Astrocyte (in vitro differentiated cells and primary cell): ENCODE measurements at regions not wholly inside any gene's neighbourhood (a gene's known extent, or its start where the extent isn't known, plus 50 kb on each side); places are given as distances from the start of the nearest gene placed in this dataset.

Experiments used
- DNase-seq: peaks from one replicate; pipeline ENCODE4 v3.0.0-alpha.2; 2010; ENCODE audit warnings: low read depth
- FAIRE-seq: peaks from 2 replicates; lab custom pipeline; 2011; peaks lifted over from hg19 to GRCh38; lab: Jason Lieb, UNC
- H2AFZ ChIP-seq: 2 replicates; pipeline ENCODE4 v1.6.0; 2012; ENCODE audit warnings: low read depth, low read length, inconsistent platforms
- H3K27ac ChIP-seq: 2 replicates; pipeline ENCODE4 v1.5.1; 2011; ENCODE audit warnings: low read depth, low read length, inconsistent platforms
- H3K27me3 ChIP-seq: 2 replicates; pipeline ENCODE4 v1.6.0; 2011; ENCODE audit warnings: low read length, inconsistent platforms; ENCODE audit not compliant: insufficient read depth
- H3K36me3 ChIP-seq: 2 replicates; pipeline ENCODE4 v1.5.1; 2011; ENCODE audit warnings: low read length, inconsistent platforms; ENCODE audit not compliant: insufficient read depth
- H3K4me1 ChIP-seq: 2 replicates; pipeline ENCODE4 v1.5.1; 2011; ENCODE audit warnings: low read length, inconsistent platforms; ENCODE audit not compliant: insufficient read depth
- H3K4me2 ChIP-seq: 2 replicates; pipeline ENCODE4 v1.6.0; 2012; ENCODE audit warnings: low read length, inconsistent platforms
- H3K4me3 ChIP-seq: 2 replicates; pipeline ENCODE4 v1.5.1; 2011; ENCODE audit warnings: low read depth, mild to moderate bottlenecking, low read length, inconsistent platforms; ENCODE audit not compliant: insufficient read depth
- H3K79me2 ChIP-seq: 2 replicates; pipeline ENCODE4 v1.6.0; 2012; ENCODE audit warnings: mild to moderate bottlenecking, low read length, inconsistent platforms; ENCODE audit not compliant: insufficient read depth
- H3K9ac ChIP-seq: 2 replicates; pipeline ENCODE4 v1.6.0; 2012; ENCODE audit warnings: mild to moderate bottlenecking, low read length, inconsistent platforms
- H3K9me3 ChIP-seq: 2 replicates; pipeline ENCODE4 v1.5.1; 2012; ENCODE audit warnings: low read depth, mild to moderate bottlenecking, low read length, inconsistent platforms; ENCODE audit not compliant: insufficient read depth
- H4K20me1 ChIP-seq: 2 replicates; pipeline ENCODE4 v1.6.0; 2012; ENCODE audit warnings: low read length, inconsistent platforms; ENCODE audit not compliant: insufficient read depth
- H3K27ac Mint-ChIP-seq: one replicate; pipeline ENCODE4 v1.8.0; 2021; ENCODE audit warnings: mild to moderate bottlenecking, mixed read lengths; ENCODE audit not compliant: unreplicated experiment
- H3K27me3 Mint-ChIP-seq: one replicate; pipeline ENCODE4 v1.8.0; 2021; ENCODE audit warnings: low read depth, mixed read lengths; ENCODE audit not compliant: unreplicated experiment
- H3K36me3 Mint-ChIP-seq: one replicate; pipeline ENCODE4 v1.8.0; 2021; ENCODE audit warnings: low read depth, mixed read lengths; ENCODE audit not compliant: unreplicated experiment
- H3K4me1 Mint-ChIP-seq: one replicate; pipeline ENCODE4 v1.8.0; 2021; ENCODE audit warnings: low read depth, mixed read lengths; ENCODE audit not compliant: unreplicated experiment
- H3K4me3 Mint-ChIP-seq: one replicate; pipeline ENCODE4 v1.8.0; 2021; ENCODE audit warnings: mild to moderate bottlenecking, moderate library complexity, mixed read lengths; ENCODE audit not compliant: unreplicated experiment
- H3K9me3 Mint-ChIP-seq: one replicate; pipeline ENCODE4 v1.8.0; 2021; ENCODE audit warnings: mild to moderate bottlenecking, mixed read lengths; ENCODE audit not compliant: unreplicated experiment
- CTCF ChIP-seq: IDR thresholded peaks from 2 replicates; pipeline ENCODE4 v1.5.1; 2011; ENCODE audit warnings: low read depth, mild to moderate bottlenecking, inconsistent platforms, low read length, moderate library complexity; ENCODE audit not compliant: insufficient read depth
- EZH2 ChIP-seq: IDR thresholded peaks from 2 replicates; pipeline ENCODE4 v1.6.1; 2012; ENCODE audit warnings: mild to moderate bottlenecking, low read length, inconsistent platforms; ENCODE audit not compliant: insufficient read depth

GRCh38 chr3:166934879-166935278, 445.2 kb downstream of the ZBBX start:
- Mint-ChIP-seq H3K4me3 (no peak overlapping the region), H3K36me3 (no peaks in the 10 kb centered on the region), H3K9me3 (no peaks in the 10 kb centered on the region), H3K27me3 (no peaks in the 10 kb centered on the region), H3K27ac (no peak overlapping the region), H3K4me1 (no peaks in the 10 kb centered on the region)
- Histone ChIP-seq H3K9ac (no peak overlapping the region), H3K79me2 (no peaks in the 10 kb centered on the region), H3K27me3 (no peaks in the 10 kb centered on the region), H3K4me2 (no peak overlapping the region), H3K27ac (no peak overlapping the region), H3K4me1 (no peaks in the 10 kb centered on the region), H3K9me3 (no peaks in the 10 kb centered on the region), H3K36me3 (no peaks in the 10 kb centered on the region), H2AFZ (no peak overlapping the region), H3K4me3 (no peak overlapping the region), H4K20me1 (no peaks in the 10 kb centered on the region)
- DNase-seq (no peak), FAIRE-seq (no peak)
- no peak for TF ChIP-seq EZH2
- TF ChIP-seq CTCF, result no peak

DNA sequence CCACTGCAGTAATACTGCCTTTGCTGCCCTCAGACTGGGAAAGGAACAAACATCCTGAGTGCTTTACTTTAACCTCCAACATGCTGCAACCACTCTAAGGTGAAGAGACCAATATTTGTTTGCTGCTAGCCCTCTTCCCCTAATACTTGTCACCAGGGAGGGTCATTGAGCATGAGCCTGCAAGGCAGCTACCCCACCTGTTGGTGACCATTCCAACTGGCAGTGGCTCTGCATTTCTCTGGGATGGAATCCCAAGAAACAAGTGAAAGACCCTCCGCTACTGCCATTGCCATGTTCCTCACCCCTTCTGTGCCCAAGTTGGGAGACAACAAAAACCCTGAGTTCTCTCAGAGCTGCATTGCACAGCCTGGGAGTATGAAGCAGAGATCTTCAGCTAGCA, 462.7 kb downstream of the ZBBX start:
- no peaks in the 10 kb centered on the region for H3K9me3 ChIP-seq
- Mint-ChIP-seq H3K4me1 (no peaks in the 10 kb centered on the region), H3K36me3 (no peaks in the 10 kb centered on the region), H3K4me3 (no peak overlapping the region), H3K27ac (no peak overlapping the region), H3K9me3 (peaks cover 15% of the 10 kb centered on the region), H3K27me3 (no peaks in the 10 kb centered on the region)
- no peaks in the 10 kb centered on the region for H3K27me3 ChIP-seq
- H3K4me1 ChIP-seq, result no peaks in the 10 kb centered on the region
- H3K36me3 ChIP-seq, result no peaks in the 10 kb centered on the region
- TF ChIP-seq CTCF, result no peak
- no peak for TF ChIP-seq EZH2
- DNase-seq (no peak), FAIRE-seq (no peak)
- H3K4me2 ChIP-seq, result no peak overlapping the region
- no peak overlapping the region for H3K4me3 ChIP-seq
- no peak overlapping the region for H2AFZ ChIP-seq
- H4K20me1 ChIP-seq, result no peaks in the 10 kb centered on the region
- H3K27ac ChIP-seq, result no peak overlapping the region
- no peaks in the 10 kb centered on the region for H3K79me2 ChIP-seq
- no peak overlapping the region for H3K9ac ChIP-seq

GRCh38 chr3:166902374-166902773, 477.7 kb downstream of the ZBBX start:
- no peaks in the 10 kb centered on the region for H4K20me1 ChIP-seq
- H3K27me3 ChIP-seq, result no peaks in the 10 kb centered on the region
- no peak overlapping the region for H3K27ac ChIP-seq
- H3K9ac ChIP-seq, result no peak overlapping the region
- no peak overlapping the region for H3K4me3 ChIP-seq
- no peaks in the 10 kb centered on the region for H3K79me2 ChIP-seq
- H3K36me3 ChIP-seq, result no peaks in the 10 kb centered on the region
- no peaks in the 10 kb centered on the region for H3K27me3 Mint-ChIP-seq
- no peaks in the 10 kb centered on the region for H3K36me3 Mint-ChIP-seq
- TF ChIP-seq EZH2 (no peak), CTCF (no peak)
- H3K4me1 Mint-ChIP-seq, result no peaks in the 10 kb centered on the region
- no peak overlapping the region for H3K4me3 Mint-ChIP-seq
- H3K27ac Mint-ChIP-seq, result no peak overlapping the region
- no peak overlapping the region for H3K4me2 ChIP-seq
- no peak overlapping the region for H2AFZ ChIP-seq
- H3K4me1 ChIP-seq, result no peaks in the 10 kb centered on the region
- no peak for FAIRE-seq
- DNase-seq, result no peak
- no peaks in the 10 kb centered on the region for H3K9me3 Mint-ChIP-seq
- no peaks in the 10 kb centered on the region for H3K9me3 ChIP-seq
